NCI-H510A treated with DMSO at 0.1 percent for 48 hours (cell line): ENCODE measurements at regions not wholly inside any gene's neighbourhood (a gene's known extent, or its start where the extent isn't known, plus 50 kb on each side); places are given as distances from the start of the nearest gene placed in this dataset.
A peak's percentile ranks its signal among the peaks of the same experiment; 100 is the strongest.

Source experiments
- DNase-seq: peaks from one replicate; lab custom pipeline; 2025; lab: John Stamatoyannopoulos, UW

DNA sequence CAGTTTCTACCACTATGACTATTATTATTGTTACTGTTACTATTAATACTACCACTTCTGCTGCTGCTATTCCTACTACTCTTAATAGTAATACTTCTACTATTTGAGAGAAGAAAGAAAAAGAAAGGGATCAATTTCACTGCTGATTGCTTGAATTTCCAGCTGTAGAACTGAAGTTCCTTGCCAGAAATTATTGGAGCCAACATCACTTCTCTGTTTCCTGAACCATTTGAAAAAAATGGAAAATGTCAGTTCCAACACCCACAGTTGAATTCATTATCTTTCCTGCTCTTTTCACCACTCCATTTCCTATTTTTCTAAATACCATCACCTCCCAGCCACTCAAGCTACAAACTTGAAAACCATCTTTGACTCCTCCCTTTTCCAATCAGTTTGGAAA is 54.1 kb upstream of the PIK3C2G start:
- DNase-seq, result no peak

DNA sequence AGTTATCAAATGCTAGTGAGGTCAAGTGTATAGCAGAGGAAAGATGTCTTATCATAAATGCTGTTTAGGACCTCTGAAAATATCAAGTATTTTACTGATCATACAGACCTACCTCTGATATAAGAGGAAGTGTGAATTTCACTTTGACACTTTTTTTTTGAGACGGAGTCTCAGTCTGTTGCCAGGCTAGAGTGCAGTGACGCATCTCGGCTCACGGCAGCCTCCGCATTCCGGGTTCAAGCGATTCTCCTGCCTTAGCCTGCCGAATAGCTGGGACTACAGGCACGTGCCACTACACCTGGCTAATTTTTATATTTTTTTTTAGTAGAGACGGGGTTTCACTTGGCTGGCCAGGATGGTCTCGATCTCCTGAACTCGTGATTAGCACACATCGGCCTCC is 55.1 kb upstream of the PIK3C2G start:
- DNase-seq, result no peak

DNA sequence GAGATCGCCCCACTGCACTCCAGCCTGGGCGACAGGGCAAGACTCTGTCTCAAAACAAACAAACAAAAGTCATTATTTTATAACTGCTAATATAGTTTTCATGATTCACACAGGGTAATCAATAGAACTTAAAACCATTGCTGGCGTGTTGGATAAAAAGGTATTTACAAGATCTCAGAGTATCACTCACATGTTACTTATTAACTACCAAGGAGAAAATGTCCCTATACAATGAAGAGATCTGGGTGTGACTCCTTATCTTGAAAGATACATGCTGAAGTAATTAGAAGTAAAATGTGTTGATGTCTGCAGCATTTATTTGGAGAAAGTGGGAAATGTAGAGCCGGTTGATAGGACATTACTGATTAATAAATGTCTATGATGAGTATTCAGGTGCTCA is 57.3 kb upstream of the PIK3C2G start:
- no peak for DNase-seq

DNA sequence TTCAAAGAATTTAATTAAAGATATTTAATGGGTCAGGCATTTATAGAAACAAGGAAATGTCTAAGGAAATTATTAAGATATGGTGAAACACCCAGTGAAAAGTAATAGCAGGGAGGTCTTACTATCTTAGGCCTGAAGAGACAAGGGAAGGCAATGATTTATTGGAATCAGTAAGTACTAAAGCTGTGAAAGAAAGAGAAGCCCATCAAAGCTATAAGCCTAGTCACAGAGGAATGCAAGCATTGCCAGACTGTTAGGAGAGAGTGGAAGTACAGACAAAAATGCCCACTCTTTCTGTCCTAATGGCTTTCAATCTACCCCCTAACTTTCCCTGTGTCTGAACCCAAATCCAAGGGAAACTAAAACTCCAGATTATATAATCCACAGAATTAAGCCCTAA is 69.2 kb upstream of the PIK3C2G start:
- no peak for DNase-seq

DNA sequence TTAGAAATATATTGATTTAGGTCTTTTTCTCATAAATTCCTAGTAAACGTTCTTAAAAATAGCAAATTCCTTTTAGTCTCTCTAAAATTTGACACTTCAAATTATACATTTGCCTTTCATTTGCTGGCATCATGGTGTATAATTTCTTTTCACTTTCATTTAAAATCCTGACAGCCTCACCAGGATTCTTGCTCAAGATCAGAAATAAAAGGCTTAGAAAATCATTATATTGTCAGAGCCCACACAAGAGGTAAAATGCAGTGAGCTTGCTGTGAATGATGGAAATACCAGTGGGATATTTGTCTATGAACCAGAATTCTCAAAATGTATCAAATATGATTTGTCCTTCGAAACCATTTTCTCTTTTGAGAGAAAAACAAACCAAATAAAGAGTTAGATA is 78.2 kb upstream of the PIK3C2G start:
- DNase-seq, result no peak

DNA sequence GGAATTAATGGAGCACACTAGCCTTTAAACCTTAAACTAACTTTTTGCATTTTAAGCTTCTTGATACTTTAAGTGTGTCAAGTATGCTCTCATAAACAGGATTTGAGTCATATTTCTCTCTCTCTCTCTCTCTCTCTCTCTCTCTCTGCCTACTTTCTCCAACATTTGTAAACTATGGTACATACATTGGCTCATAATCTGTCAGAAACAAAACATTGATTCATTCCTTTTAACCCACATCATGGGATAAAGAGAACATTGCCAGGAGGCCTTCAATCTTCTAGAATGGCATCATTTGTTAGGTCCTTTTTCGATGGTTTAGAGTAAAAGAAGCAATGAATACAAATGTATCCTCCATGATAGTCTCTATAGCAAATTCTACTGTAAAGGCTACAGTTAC is 81.6 kb upstream of the RERGL start:
- no peak for DNase-seq

DNA sequence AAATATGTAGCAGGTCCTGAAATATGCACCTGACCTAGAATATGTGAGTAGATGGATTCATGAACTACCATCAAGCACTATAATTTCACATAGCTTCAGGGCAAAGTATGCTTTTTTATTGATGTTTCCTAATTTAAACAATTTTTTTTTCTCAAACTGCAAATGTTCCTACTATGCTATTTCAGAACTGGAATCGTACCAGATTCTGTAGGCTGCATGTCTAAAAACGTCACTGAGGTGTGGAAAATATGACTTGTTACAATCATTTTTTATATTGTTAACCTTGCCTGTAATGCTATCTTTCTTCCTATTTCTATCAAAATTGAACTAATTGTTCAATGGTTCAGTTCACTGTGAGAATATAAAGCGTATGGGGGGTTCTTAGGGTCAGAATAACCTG is 78.0 kb upstream of the RERGL start:
- DNase-seq, result no peak

DNA sequence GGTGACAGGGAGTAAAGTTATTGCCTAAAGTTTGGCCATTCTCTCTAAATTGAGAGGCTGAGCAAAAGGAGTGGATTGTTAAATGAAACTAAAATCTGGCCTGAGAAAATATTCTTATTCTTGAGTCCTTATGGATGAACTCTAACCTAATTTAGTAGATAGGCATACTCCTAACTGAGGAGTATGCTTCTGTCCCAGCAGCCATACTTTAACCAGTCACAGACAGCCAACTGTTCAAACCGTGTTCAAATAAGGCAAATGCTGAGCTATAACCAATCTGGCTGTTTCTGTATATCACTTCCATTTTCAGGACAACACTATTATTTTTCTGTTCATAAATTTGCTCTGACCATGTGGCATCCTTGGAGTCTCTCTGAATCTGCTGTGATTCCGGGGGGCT is 75.9 kb upstream of the RERGL start:
- DNase-seq, result no peak

DNA sequence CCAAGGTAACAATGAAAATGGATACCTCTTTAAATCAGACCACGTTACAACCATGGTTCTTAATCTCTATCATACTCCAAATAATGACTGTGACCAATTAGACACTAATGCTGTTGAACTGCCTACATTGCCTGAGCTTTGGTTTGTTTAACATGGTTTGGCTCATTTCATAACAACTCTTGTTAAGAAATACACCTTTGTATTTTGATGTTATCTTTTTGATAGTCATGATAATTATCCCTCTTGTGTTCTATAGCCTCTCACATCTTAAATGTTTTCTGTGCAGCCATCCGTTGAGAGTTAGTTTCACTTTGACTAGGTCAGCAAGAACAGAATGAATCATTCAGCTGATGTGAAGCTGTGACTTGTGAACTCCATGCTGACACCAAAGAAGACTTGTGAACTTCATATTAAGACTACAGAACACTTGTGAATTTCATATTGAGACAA is 75.5 kb upstream of the RERGL start:
- DNase-seq, result peak; percentile 77

DNA sequence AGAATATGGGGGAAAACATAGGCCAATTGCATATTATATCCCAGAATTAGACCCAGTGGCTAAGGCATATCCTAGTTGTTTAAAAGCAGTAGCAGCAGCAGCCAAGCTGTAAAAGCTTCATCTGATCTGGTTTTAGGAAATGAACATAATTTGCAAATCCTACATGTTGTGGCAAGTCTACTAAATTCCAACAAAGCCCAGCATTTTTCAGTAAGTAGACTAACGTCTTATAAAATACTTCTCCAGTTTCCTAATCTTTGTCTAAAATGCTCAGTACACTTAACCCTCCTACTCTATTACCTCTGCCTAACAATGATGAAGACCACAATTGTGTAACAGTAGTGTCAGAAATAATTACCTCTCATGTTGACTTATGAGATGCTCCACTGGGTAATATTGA is 70.9 kb upstream of the RERGL start:
- no peak for DNase-seq

DNA sequence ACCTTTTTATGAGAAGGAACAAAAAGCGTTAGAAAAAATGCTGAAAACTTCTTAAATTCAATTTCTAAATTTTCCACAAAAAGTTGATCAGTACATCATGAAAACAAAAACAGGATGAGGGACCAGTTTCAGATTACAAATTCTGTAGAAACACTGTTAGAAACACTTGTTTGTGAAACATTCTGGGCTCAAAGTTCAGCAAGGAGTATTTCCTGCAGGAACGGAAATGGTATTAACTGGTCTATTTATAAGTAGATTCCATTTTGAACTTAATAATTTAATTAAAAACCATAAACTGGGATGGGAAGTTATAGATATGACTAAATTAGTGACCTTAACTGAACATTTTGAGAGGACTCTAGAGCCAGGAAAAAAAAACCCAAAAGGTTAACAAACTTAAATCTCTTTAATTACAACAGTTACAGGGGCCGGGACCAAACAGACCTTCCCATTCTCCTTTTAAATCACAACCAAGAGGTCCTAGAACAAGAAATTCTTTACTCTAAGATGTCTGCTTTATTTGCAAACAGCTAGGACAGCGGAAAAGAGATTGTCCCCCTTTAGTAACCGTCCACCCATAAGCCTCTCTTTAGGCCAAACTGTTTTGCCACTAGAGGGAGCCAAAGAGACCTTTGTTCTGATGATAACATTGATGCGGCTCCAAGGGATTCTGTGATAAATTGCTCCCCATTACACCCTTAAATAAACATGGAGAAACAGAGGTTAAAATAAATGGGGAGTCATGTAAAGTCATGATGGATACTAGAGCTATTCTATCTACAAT is 69.0 kb upstream of the RERGL start:
- DNase-seq, result peak; percentile 4

DNA sequence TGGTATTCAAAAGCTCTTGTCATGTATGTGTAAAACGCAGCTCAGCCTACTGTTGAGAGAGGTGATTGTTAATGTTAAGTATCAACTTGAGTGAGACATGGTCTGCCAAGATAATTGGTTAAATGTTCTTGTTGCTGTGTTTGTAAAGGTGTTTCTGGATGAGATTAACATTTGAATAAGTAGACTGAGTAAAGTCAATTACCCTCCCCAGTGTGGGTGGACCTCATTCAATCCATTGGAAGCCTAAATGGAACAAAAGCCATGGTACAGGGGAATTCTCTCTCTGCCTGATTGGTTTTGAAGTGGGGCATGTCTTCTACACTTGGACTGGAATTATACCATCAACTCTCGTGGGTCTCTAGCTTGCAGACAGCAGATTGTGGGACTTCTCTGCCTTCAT is 63.8 kb upstream of the RERGL start:
- peak; percentile 57 for DNase-seq

DNA sequence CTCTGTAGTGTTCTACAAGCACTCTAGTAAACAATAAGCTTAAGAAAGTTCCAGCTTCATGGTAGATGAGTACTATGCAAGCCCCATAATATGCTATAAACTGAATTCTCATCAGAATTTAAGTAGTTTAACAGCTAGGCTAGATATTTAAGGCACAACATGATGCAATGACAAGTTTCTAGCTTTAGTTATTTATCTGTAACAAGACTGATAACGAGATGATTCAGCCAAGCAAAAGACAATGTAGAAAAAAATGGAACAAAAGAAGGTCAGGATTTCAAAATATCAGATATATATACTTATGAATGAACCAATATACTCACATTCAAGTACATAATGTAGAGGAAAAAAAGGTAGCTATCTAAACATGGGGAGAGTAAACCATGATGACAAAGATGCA is 61.0 kb upstream of the RERGL start:
- DNase-seq, result no peak

DNA sequence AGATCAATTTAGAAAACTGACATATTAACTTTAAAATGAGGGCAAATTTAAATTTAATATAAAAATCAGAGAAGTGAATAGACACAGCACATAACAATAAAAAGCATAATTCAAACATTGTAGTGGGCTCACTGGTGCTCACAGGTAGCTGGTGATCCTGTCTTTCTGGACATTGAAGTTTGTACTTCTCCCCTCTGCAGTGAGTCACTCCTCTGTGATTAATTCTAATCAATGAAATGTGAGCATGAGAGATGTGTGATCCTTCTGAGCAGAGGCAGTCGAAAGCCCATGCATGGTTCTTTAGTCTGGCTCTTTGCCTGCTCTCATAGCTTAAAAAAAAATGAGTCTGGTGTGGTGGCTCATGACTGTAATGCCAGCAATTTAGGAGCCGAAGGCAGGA is 59.0 kb upstream of the RERGL start:
- no peak for DNase-seq

DNA sequence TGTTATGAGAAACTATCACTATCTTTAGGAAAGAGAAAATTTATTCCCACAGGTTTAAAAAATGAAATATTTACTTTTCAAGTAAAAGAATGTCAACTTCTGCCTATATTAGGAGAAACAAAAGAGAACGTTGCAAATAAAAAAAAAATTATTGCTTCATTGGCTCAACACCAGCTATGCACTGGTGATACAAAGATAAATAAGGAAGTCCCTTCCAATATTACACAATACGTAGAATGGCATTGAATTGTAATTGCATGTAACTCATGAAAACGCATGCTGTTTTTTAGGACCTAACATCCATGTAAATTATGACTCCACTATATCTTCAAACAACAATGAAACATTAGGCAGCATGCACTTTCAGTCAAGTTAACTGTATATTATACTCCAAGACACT is 56.4 kb upstream of the RERGL start:
- DNase-seq, result no peak

DNA sequence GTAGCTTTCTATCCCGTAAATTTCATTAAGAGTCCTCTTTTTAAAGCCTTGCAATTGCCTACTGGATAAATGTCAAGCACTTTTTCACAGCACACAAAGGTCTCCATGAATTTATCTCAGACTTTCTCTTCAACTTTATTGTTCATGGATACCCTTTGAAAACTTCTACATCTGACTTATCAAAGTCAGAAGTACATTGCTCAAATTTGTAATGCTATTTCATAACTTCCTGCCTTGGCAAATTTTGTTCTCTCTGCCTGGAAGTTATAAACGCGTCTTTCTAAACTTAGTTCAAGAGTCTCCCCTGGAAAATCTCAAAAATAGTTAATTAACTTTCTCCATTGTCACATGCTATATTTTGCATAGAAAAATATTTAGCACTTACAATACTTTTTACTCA is 55.9 kb upstream of the RERGL start:
- no peak for DNase-seq

DNA sequence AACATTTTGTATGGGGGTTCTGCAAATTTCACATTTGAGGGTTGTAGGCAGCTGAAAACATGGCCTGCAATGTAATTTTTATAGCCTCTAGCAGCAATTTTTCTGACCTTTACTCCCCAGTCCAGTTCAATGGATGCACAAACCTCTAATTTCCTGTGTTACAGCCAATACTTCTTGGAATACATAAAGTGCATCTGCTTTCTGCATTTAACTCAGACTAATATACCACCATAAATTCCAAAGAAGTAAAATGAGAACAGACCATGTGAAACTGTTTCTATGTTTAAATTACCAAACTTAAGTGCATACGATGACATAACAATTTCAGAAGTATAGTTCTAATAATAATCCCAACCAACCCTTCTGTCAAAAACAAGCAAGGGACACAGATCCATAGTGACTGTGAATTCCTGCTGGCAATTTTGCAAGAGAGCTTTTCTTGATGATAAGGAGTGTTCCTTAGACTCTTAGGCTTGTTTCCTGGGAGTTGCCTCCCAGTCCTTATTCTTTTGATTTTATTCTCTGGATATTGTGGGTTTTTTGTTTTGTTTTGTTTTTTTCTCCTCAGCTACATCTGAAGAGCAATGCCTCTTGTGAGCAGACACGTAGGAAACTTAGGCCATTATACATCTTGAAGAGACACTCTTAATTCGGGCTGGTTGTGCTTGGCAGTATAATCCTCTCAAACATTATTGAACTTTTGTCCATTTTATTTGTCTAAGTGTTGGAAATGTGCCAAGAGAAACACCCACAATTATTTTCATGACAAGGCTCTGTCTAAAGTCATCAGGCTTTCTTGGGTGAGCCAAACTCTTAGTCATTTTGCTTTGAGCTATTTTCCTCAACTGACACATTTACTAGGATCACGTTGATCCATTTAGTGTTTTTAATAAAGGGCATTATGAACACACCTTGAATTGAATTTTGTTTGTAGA is 51.3 kb upstream of the RERGL start:
- DNase-seq, result peak; percentile 52

DNA sequence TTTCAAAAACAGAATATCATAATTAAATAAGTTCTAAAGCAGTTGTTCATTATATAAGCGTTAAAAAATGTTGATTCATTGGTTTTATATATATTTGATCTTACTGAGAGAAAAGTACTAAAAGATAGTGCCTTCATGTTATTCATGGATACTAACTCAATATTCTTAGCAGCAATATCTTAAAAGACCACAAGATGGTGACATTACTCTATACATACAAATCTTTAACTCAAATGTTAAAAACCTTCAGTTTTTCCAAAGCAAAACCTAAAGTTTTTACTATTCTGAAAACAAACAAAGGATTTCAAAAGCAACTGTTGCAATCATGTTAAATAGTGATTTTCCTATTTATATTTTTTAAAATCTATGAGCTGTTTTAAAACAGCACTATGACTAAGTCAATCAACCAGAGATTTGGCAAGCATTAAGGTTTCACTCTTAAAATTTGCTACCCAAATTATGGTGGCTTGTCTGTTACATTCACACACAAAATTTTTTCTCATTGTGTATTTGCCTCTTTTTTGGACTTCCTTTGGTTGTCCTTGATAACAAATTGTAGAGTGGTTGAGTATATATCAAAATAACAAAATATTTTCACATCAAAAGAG is 50.1 kb upstream of the RERGL start:
- peak; percentile 78 for DNase-seq
